ENCODE measurements at regions not wholly inside any gene's neighbourhood (a gene's known extent, or its start where the extent isn't known, plus 50 kb on each side); places are given as distances from the start of the nearest gene placed in this dataset.
"Not testable (repeated sequence)": the region's sequence is repeated elsewhere in the genome, so short reads cannot be mapped to it uniquely, and the experiment has no call there.

- no peak for FAIRE-seq
- DNase-seq (ENCODE audit: insufficient read length, low spot score), result no peak
- TF ChIP-seq CTCF (IDR thresholded peaks at IDR 0.05; ENCODE audit: insufficient read depth, missing control alignments), result no peak
Measured at GRCh38 chr3:124059580-124059979, 67.7 kb upstream of the ROPN1 start.

GRCh38 chr3:124063197-124063909 lies 71.4 kb upstream of the ROPN1 start:
- DNase-seq (ENCODE audit: insufficient read length, low spot score), result no peak
- no peak for FAIRE-seq
- no peak for TF ChIP-seq CTCF (IDR thresholded peaks at IDR 0.05; ENCODE audit: insufficient read depth, missing control alignments)

GRCh38 chr3:124064050-124064449 lies 72.1 kb upstream of the ROPN1 start:
- no peak for FAIRE-seq
- no peak for TF ChIP-seq CTCF (IDR thresholded peaks at IDR 0.05; ENCODE audit: insufficient read depth, missing control alignments)
- no peak for DNase-seq (ENCODE audit: insufficient read length, low spot score)

GRCh38 chr3:124066543-124066942 lies 74.6 kb upstream of the ROPN1 start:
- not testable (repeated sequence) for DNase-seq (ENCODE audit: insufficient read length, low spot score); FAIRE-seq

GRCh38 chr3:124069706-124070105 lies 77.8 kb upstream of the ROPN1 start:
- FAIRE-seq; DNase-seq (ENCODE audit: insufficient read length, low spot score): not testable (repeated sequence)

GRCh38 chr3:124075090-124075489 lies 83.2 kb upstream of the ROPN1 start:
- not testable (repeated sequence) for DNase-seq (ENCODE audit: insufficient read length, low spot score); FAIRE-seq

GRCh38 chr3:124075753-124076152 lies 83.8 kb upstream of the ROPN1 start:
- no peak for FAIRE-seq
- TF ChIP-seq CTCF (IDR thresholded peaks at IDR 0.05; ENCODE audit: insufficient read depth, missing control alignments), result no peak
- DNase-seq (ENCODE audit: insufficient read length, low spot score), result no peak

- no peak for DNase-seq (ENCODE audit: insufficient read length, low spot score)
- no peak for FAIRE-seq
- TF ChIP-seq CTCF (IDR thresholded peaks at IDR 0.05; ENCODE audit: insufficient read depth, missing control alignments), result no peak
Measured at GRCh38 chr3:124076235-124076634, 84.3 kb upstream of the ROPN1 start.

All from D721Med (cell line).